ENCODE measurements at regions not wholly inside any gene's neighbourhood (a gene's known extent, or its start where the extent isn't known, plus 50 kb on each side); places are given as distances from the start of the nearest gene placed in this dataset.

GRCh38 chr10:35792291-35792690 is 150.2 kb upstream of the FZD8 start:
- TF ChIP-seq CTCF (conservative IDR thresholded peaks at IDR 0.05) (no peak), ZFX (IDR thresholded peaks at IDR 0.05) (no peak)

Measured in C4-2B (cell line).